Endothelial cell of hepatic sinusoid (primary cell): ENCODE measurements at regions not wholly inside any gene's neighbourhood (a gene's known extent, or its start where the extent isn't known, plus 50 kb on each side); places are given as distances from the start of the nearest gene placed in this dataset.

Experiments used
- in situ Hi-C: cut with HindIII; loops from 2 replicates; pipeline ENCODE4 v1.10.0; 2017; ENCODE audit warnings: low sequenced_read_pairs

- in situ Hi-C loops = no loop called here
Measured at GRCh38 chr1:232291681-232292080, 338.3 kb downstream of the SIPA1L2 start.

- in situ Hi-C loops = no loop called here
Measured at GRCh38 chr1:232291261-232291660, 338.7 kb downstream of the SIPA1L2 start.

- in situ Hi-C loops = no loop called here
Measured at GRCh38 chr1:232290570-232290969, 339.4 kb downstream of the SIPA1L2 start.

GRCh38 chr1:232287676-232288569 lies 342.0 kb downstream of the SIPA1L2 start:
- in situ Hi-C loops = no loop called here

GRCh38 chr1:232285138-232285537 lies 344.8 kb downstream of the SIPA1L2 start:
- in situ Hi-C loops = no loop called here

- in situ Hi-C loops = no loop called here
Measured at GRCh38 chr1:232283864-232284263, 346.1 kb downstream of the SIPA1L2 start.

GRCh38 chr1:232282498-232282897 lies 347.4 kb downstream of the SIPA1L2 start:
- in situ Hi-C loops = no loop called here

GRCh38 chr1:232280910-232281309 lies 349.0 kb downstream of the SIPA1L2 start:
- in situ Hi-C loops = no loop called here

- in situ Hi-C loops = no loop called here
Measured at GRCh38 chr1:232279909-232280400, 350.0 kb downstream of the SIPA1L2 start.

GRCh38 chr1:232278925-232279324 lies 351.0 kb downstream of the SIPA1L2 start:
- in situ Hi-C loops = no loop called here

- in situ Hi-C loops = no loop called here
Measured at GRCh38 chr1:232276651-232277050, 353.3 kb downstream of the SIPA1L2 start.

GRCh38 chr1:232274999-232275710 lies 354.8 kb downstream of the SIPA1L2 start:
- in situ Hi-C loops = loop anchor here (5.0 kb wide), 1 partner anchor 48 kb away; no protein-coding TSS in a partner anchor

- in situ Hi-C loops = loop anchor here (5.0 kb wide), 1 partner anchor 47 kb away; no protein-coding TSS in a partner anchor
Measured at GRCh38 chr1:232274236-232274855, 355.6 kb downstream of the SIPA1L2 start.

GRCh38 chr1:232273011-232273410 lies 356.9 kb downstream of the SIPA1L2 start:
- in situ Hi-C loops = loop anchor here (5.0 kb wide), 1 partner anchor 46 kb away; no protein-coding TSS in a partner anchor

GRCh38 chr1:232271991-232272589 lies 357.8 kb downstream of the SIPA1L2 start:
- in situ Hi-C loops = loop anchor here (5.0 kb wide), 1 partner anchor 45 kb away; no protein-coding TSS in a partner anchor

GRCh38 chr1:232271299-232271698 lies 358.6 kb downstream of the SIPA1L2 start:
- in situ Hi-C loops = loop anchor here (5.0 kb wide), 1 partner anchor 44 kb away; no protein-coding TSS in a partner anchor

- in situ Hi-C loops = loop anchor here (5.0 kb wide), 1 partner anchor 43 kb away; no protein-coding TSS in a partner anchor
Measured at GRCh38 chr1:232269988-232270387, 359.9 kb downstream of the SIPA1L2 start.

- in situ Hi-C loops = no loop called here
Measured at GRCh38 chr1:232267837-232268598, 361.9 kb downstream of the SIPA1L2 start.

- in situ Hi-C loops = no loop called here
Measured at GRCh38 chr1:232267092-232267836, 362.7 kb downstream of the SIPA1L2 start.
